ENCODE measurements at regions not wholly inside any gene's neighbourhood (a gene's known extent, or its start where the extent isn't known, plus 50 kb on each side); places are given as distances from the start of the nearest gene placed in this dataset.

GRCh38 chr1:218524526-218524925, 179.4 kb downstream of the TGFB2 start:
- DNase-seq (no peak), ATAC-seq (ENCODE audit: poor library complexity) (no peak)
- intact Hi-C loops (cut with DNase I), result no loop called here

DNA sequence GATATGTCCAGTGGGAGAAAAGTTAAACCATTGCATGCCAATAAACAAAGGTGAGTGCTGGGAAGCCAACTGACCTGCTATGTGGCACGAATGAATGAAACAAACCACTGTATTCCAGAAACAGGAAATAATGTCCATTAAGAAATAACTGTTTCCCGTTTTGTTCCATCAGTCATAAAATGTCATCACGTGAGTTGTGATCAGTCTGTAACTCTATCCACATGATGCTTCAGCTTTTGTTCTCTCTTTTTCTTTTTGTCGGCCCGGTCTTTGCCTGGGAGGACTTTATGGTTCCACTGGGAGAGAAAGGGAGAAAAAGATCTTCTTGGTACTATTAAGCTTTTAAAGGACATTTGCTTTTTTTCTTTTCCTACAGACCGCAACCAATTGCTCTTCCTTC, 179.9 kb downstream of the TGFB2 start:
- no peak for DNase-seq
- intact Hi-C loops (cut with DNase I), result no loop called here
- ATAC-seq (ENCODE audit: poor library complexity), result no peak

- ATAC-seq (ENCODE audit: poor library complexity) (no peak), DNase-seq (no peak)
- intact Hi-C loops (cut with DNase I), result no loop called here
These were observed 180.5 kb downstream of the TGFB2 start for GRCh38 chr1:218525451-218526197.

- DNase-seq, result no peak
- intact Hi-C loops (cut with DNase I), result no loop called here
These were observed 181.1 kb downstream of the TGFB2 start for GRCh38 chr1:218526198-218526580.

DNA sequence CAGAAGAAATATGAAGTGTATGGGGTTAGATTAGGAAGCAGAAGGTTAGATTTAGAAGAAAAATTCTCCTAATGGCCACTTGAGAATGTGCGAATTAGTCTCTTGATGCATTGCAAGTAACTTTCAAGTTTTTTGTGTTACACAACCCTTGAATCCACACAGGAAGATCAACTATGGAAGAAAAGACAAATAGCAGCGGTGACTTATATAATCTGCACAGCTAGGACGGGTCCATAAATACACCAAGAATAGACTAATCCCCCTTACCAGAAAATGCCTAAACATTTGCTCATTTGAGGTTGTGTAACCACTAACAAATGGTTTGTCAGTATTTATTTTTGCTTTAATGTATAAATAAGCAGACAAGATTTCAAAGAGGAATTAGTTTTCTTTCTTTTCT, 182.6 kb downstream of the TGFB2 start:
- ATAC-seq (ENCODE audit: poor library complexity) (no peak), DNase-seq (no peak)
- intact Hi-C loops (cut with DNase I), result no loop called here

More at GRCh38 chr1:218526198-218526580, 181.1 kb downstream of the TGFB2 start:
- no peak for ATAC-seq (ENCODE audit: poor library complexity)

DNA sequence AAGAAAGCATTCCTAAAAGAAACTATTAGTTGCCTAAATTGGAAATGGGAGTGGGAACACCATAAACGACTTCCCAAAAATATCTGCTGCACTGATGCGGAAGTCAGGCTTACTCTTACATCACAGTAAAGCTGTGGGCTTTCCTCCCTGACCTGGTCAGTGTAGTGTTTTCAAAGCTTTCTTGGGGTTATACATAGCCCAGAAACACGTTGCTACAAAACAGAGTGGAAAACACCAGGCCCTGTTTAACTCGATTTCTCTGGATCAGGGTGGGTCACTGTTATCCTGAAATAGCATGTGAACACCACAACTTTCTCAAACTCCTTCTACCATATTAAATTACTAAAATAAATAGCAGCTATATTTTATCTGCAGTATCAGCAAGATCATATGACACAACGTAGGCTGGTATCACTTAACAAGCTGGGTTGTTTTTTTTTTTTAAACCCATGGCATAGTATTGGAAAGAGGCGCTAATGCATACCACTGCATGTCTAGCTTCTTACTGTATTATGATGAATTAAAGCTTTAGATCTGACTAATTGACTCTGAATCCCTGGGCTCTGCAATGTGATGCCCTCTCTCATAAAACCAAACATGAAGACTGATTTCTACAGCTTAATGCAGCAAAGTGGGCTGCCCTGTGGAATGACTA, 184.6 kb downstream of the TGFB2 start:
- ATAC-seq (ENCODE audit: poor library complexity) (no peak), DNase-seq (no peak)
- intact Hi-C loops (cut with DNase I), result no loop called here

DNA sequence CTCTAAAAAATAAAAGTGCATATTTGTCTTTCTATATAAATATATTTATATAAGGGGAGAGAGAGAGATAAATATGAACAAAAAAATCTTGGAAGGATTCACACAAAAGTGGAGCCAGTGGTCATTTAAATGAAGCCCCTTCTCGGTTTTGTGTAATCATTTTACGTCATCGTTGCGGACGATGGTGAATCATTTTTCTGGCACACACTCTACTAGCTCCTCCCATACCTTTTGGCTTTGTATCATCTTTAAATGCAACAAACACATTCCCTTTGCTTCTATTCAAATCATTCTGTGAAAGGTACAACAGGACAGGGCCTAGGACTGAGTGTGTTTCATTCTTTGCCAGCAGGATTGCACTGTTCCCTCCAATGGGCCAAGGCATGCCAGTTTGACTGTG, 186.8 kb downstream of the TGFB2 start:
- DNase-seq, result no peak
- intact Hi-C loops (cut with DNase I), result no loop called here
- no peak for ATAC-seq (ENCODE audit: poor library complexity)

DNA sequence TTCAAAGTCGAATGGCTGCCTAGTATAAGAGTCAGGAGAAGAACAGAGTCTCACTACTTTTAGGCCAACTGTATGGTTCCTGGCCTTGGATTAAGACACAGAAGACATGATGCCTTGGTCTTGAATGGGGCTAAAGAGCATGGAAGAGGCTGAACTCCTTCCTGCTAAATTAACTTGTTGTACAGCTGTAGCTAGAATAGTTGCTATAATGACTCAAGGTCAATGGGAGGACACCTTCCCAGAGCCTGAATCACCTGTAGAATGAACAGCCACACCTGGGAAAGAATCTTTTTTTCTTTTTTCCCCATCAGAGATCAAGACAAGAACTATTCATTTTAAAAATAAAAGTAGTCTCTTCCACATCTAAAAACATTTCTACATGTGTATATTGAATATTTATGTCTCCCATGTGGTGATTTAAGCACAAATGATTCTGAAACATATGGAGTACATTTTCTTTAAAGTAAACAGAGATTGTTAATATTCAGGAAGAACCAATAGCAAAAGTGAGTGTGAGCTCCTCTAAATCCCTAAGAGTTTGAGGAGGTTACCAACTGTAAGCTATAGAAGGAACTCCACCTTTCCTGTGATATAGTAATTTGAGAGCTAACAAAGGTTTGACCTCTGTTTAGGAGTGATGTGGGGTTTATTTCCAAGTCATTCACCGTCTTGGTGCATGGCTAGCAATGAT, 191.3 kb downstream of the TGFB2 start:
- intact Hi-C loops (cut with DNase I), result no loop called here
- ATAC-seq (ENCODE audit: poor library complexity) (no peak), DNase-seq (no peak)

DNA sequence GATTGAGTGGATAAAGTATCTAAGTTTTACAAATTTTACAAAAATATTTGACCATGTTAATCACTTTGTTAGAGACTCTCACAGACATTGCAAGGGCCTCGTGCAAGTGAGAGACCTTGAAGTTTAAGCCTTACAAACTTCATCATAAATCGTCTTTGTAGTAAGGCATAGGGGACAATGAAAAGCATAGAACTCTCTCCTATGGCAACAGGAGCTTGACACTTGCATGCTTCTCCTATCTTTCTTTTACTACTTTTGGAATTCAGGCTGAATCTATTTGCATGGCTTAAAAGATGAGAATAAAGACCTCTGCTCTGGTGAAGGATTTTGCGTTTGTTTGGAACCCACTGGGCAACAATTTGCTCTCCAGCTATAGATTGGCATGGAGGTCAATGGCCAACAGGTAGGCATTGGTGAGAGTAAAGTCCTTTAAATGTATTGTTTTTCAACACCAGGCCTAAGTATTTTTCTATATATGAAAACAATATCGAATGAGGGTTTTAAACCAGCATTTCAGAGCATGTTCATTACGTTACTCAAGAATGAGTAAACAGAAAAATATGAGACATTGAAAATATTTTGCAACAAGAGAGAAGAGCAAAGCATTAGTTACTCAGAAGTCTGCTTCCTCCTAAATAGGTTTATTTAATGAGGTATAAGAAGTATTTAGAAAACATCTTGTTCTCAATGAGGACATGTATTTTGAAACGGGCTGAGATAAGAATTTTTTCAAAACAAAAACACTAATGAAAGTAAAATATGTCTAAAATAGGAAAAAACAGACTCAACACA, 192.2 kb downstream of the TGFB2 start:
- ATAC-seq (ENCODE audit: poor library complexity), result no peak
- intact Hi-C loops (cut with DNase I), result no loop called here
- DNase-seq, result no peak

- no peak for DNase-seq
- intact Hi-C loops (cut with DNase I), result no loop called here
- no peak for ATAC-seq (ENCODE audit: poor library complexity)
These were observed 193.2 kb downstream of the TGFB2 start for GRCh38 chr1:218538341-218538740.

- DNase-seq (no peak), ATAC-seq (ENCODE audit: poor library complexity) (no peak)
- intact Hi-C loops (cut with DNase I), result no loop called here
These were observed 201.2 kb downstream of the TGFB2 start for GRCh38 chr1:218546314-218546713.

GRCh38 chr1:218547957-218548730, 203.0 kb downstream of the TGFB2 start:
- DNase-seq (no peak), ATAC-seq (ENCODE audit: poor library complexity) (no peak)
- intact Hi-C loops (cut with DNase I), result no loop called here

- no peak for ATAC-seq (ENCODE audit: poor library complexity)
- intact Hi-C loops (cut with DNase I), result no loop called here
- no peak for DNase-seq
These were observed 203.6 kb downstream of the TGFB2 start for GRCh38 chr1:218548764-218549163.

- no peak for ATAC-seq (ENCODE audit: poor library complexity)
- no peak for DNase-seq
- intact Hi-C loops (cut with DNase I), result no loop called here
These were observed 208.1 kb downstream of the TGFB2 start for GRCh38 chr1:218553197-218553596.

DNA sequence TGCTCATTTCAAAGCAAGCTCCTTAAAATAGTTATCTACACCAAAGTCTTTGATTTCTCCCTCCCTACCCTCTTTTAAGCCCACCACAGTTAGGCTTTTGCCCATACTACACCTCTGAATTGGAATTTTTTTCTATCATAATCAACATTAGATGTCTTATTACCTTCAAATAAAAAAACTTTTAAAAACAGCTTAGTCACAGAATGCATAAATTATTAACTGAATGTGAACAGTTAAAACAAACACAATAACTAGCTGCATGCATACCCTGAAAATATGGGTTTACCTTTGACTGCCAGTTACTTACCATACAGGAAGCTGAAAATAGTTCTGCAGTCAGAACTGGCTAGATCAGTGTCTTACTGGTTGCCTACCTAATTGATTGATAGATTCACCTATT, 210.9 kb downstream of the TGFB2 start:
- ATAC-seq (ENCODE audit: poor library complexity), result no peak
- intact Hi-C loops (cut with DNase I), result no loop called here
- DNase-seq, result no peak

GRCh38 chr1:218557731-218558130, 212.6 kb downstream of the TGFB2 start:
- ATAC-seq (ENCODE audit: poor library complexity) (peak; percentile 34), DNase-seq (no peak)

GRCh38 chr1:218558271-218558810, 213.2 kb downstream of the TGFB2 start:
- DNase-seq (no peak), ATAC-seq (ENCODE audit: poor library complexity) (no peak)
- intact Hi-C loops (cut with DNase I), result no loop called here

More at GRCh38 chr1:218557731-218558130, 212.6 kb downstream of the TGFB2 start:
- intact Hi-C loops (cut with DNase I), result no loop called here

- DNase-seq (no peak), ATAC-seq (ENCODE audit: poor library complexity) (no peak)
- intact Hi-C loops (cut with DNase I), result no loop called here
These were observed 220.2 kb downstream of the TGFB2 start for GRCh38 chr1:218565377-218565776.
